BE2C (cell line): ENCODE measurements at regions not wholly inside any gene's neighbourhood (a gene's known extent, or its start where the extent isn't known, plus 50 kb on each side); places are given as distances from the start of the nearest gene placed in this dataset.

Source experiments
- DNase-seq: peaks from one replicate; pipeline ENCODE4 v3.0.0-alpha.2; 2020
- H3K27me3 ChIP-seq: fragments of 250-450 bp; sonication (Bioruptor Pico); 2 replicates; pipeline ENCODE4 v1.5.1; 2020; ENCODE audit warnings: mild to moderate bottlenecking
- H3K36me3 ChIP-seq: fragments of 250-450 bp; sonication (Bioruptor Pico); 2 replicates; pipeline ENCODE4 v1.5.1; 2020; ENCODE audit warnings: mild to moderate bottlenecking
- H3K4me1 ChIP-seq: fragments of 250-450 bp; sonication (Bioruptor Pico); 2 replicates; pipeline ENCODE4 v1.5.1; 2020
- H3K4me3 ChIP-seq: 2 replicates; pipeline ENCODE4 v1.5.1; 2011; ENCODE audit warnings: low read depth, low read length
- H3K9me3 ChIP-seq: fragments of 250-450 bp; sonication (Bioruptor Pico); 2 replicates; pipeline ENCODE4 v1.5.1; 2020
- TF ChIP-seq, protein P1 (sequence below): IDR thresholded peaks from 2 replicates; pipeline ENCODE4 v1.5.1; 2012; ENCODE audit warnings: mild to moderate bottlenecking, low read depth, low read length

DNA sequence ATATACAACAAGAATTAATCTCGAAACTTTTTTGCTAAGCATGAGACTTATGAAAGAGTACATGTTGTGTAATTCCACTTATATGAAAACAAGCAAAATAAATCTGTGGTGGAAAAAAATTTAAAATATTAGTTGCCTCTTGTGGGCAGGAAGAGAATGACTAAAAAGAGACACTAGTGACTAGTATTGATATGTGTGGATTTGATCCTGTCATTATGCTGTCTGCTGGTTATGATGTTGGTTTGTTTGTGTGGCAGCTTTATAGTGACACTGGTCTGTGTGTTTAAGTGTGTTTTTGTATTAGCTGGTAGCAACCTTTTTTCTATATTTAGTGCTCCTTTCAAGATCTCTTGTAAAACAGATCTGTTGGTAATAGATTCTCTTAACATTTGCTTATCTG lies 267.8 kb upstream of the NRIP1 start:
- H3K4me1 ChIP-seq = no peaks in the 10 kb centered on the region
- H3K27me3 ChIP-seq = no peaks in the 10 kb centered on the region
- TF ChIP-seq, protein P1, sequence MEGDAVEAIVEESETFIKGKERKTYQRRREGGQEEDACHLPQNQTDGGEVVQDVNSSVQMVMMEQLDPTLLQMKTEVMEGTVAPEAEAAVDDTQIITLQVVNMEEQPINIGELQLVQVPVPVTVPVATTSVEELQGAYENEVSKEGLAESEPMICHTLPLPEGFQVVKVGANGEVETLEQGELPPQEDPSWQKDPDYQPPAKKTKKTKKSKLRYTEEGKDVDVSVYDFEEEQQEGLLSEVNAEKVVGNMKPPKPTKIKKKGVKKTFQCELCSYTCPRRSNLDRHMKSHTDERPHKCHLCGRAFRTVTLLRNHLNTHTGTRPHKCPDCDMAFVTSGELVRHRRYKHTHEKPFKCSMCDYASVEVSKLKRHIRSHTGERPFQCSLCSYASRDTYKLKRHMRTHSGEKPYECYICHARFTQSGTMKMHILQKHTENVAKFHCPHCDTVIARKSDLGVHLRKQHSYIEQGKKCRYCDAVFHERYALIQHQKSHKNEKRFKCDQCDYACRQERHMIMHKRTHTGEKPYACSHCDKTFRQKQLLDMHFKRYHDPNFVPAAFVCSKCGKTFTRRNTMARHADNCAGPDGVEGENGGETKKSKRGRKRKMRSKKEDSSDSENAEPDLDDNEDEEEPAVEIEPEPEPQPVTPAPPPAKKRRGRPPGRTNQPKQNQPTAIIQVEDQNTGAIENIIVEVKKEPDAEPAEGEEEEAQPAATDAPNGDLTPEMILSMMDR = no peak
- no peak for DNase-seq
- no peaks in the 10 kb centered on the region for H3K9me3 ChIP-seq
- no peak overlapping the region for H3K4me3 ChIP-seq
- H3K36me3 ChIP-seq = no peaks in the 10 kb centered on the region

DNA sequence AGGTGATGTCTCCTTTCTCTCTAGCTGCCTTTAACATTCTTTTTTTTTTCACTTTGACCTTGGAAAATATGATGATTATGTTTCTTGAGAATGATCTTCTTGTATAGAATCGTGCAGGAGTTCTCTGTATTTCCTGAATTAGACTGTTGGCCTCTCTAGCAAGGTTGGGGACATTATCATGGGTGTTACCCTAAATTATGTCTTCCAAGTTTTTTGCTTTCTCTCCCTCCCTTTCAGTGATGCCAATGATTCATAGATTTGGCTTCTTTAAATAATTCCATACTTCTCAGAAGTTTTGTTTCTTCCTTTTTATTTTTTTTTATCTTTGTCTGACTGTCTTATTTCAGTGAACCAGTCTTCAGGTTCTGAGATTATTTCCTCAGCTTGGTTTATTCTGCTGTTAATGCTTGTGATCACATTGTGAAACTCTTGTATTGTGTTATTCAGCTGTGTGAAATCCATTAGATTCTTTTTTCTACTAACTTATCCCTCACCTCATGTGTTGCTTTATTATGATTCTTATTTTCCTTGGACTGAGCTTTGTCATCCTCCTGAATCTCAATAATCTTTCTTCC lies 268.4 kb upstream of the NRIP1 start:
- DNase-seq = no peak
- Histone ChIP-seq H3K36me3 (no peaks in the 10 kb centered on the region), H3K27me3 (no peaks in the 10 kb centered on the region), H3K4me1 (no peaks in the 10 kb centered on the region), H3K4me3 (no peak overlapping the region), H3K9me3 (no peaks in the 10 kb centered on the region)
- TF ChIP-seq, protein P1 = no peak

DNA sequence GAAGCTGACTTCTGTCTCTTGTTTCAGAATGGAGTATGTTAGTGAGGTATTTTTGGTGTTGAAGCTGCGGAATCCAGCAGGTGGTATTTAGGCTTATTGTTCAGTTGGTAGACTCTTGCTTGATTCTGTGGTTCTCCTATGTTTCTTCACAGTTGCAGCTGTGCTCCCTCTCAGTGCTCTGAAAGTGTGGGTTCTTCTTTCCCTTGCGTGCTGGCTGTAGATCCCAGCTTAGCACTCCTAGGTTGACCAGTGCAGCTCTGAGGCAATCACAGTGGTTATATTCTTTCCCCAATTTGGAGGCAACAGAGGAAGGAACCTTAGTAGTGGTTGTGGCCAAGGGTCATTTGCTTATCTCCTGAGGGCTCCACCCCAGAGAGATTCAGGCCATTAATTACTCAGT lies 269.2 kb upstream of the NRIP1 start:
- H3K4me1 ChIP-seq = no peaks in the 10 kb centered on the region
- no peaks in the 10 kb centered on the region for H3K9me3 ChIP-seq
- TF ChIP-seq, protein P1 = no peak
- no peak overlapping the region for H3K4me3 ChIP-seq
- no peaks in the 10 kb centered on the region for H3K36me3 ChIP-seq
- no peaks in the 10 kb centered on the region for H3K27me3 ChIP-seq
- DNase-seq = no peak

DNA sequence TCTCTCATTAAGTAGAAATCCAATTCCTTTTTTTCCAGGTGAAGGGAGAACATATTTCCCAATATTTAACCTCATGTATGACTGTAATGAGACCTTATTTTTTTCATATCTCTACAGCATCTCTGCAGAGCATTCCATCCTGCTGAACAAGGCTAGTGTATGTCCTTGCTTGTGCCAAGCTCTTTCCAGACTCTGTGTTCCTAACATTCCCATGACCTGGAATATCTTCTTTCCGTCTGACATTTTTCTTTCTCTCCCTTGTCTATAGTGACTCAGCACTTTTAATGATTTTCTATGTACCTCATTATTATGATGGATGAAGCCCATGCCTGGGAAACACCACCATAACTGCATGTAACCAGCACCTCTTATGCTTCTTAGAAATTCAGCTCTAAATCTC lies 278.3 kb upstream of the NRIP1 start:
- DNase-seq = no peak

DNA sequence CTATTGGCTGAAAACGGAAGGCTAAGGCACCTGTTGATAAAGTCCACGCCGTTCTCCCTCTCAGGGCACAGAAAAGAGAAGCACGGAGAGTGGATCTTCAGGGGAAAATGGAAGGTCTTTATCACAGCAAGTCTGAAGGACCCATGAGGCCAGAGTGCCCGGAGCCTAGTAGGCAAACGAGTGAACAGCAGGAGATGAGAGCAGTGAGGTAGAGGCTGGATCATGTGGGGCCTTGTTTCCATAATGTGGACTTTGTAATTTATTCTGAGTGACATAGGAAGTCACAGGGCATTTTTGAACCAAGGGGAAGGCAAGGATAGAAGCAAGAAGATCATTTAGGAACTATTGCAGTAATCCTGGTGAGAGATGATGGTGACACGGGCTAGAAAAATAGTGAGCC lies 287.2 kb upstream of the NRIP1 start:
- Histone ChIP-seq H3K4me1 (peaks cover 7% of the 10 kb centered on the region), H3K4me3 (no peak overlapping the region), H3K36me3 (no peaks in the 10 kb centered on the region), H3K27me3 (no peaks in the 10 kb centered on the region; the same call in 1 of the 2 replicates), H3K9me3 (no peaks in the 10 kb centered on the region)
- DNase-seq = no peak
- TF ChIP-seq, protein P1 = no peak

More for the DNA sequence above, 278.3 kb upstream of the NRIP1 start:
- no peaks in the 10 kb centered on the region for H3K4me1 ChIP-seq
- no peaks in the 10 kb centered on the region for H3K9me3 ChIP-seq
- H3K4me3 ChIP-seq = no peak overlapping the region
- TF ChIP-seq, protein P1 = no peak
- H3K36me3 ChIP-seq = no peaks in the 10 kb centered on the region
- no peaks in the 10 kb centered on the region; the same call in 1 of the 2 replicates for H3K27me3 ChIP-seq

DNA sequence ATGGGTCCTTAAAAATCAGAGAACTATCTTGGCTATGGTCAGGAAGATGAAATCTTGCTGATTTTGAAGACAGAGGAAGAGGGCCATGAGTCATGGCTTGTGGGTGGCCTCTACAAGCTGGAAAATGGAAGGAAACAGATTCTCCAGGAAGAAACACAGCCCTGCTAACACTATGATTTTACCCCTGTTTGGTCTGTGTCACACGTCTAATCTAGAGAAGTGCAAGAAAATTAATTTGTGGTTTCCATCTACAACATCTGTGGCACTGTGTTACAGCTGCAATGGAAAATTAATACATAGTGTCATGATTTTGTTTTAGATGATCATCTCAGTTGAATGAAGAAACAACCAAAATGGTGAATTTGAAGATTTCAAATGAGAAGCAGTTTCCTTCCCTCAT lies 288.7 kb upstream of the NRIP1 start:
- Histone ChIP-seq H3K27me3 (no peaks in the 10 kb centered on the region), H3K9me3 (no peaks in the 10 kb centered on the region), H3K36me3 (no peaks in the 10 kb centered on the region), H3K4me3 (no peak overlapping the region), H3K4me1 (peaks cover 7% of the 10 kb centered on the region)
- DNase-seq = no peak
- TF ChIP-seq, protein P1 = no peak
